H1 (cell line): ENCODE measurements at regions not wholly inside any gene's neighbourhood (a gene's known extent, or its start where the extent isn't known, plus 50 kb on each side); places are given as distances from the start of the nearest gene placed in this dataset.

ENCODE experiments used
- CTCF ChIA-PET: fragments of 300-600 bp; sonication (Branson Sonifier 250); formaldehyde crosslinking; loops from one replicate; lab custom pipeline; 2021; ENCODE audit not compliant: partially characterized antibody; lab: Charles Lee
- POLR2A ChIA-PET: fragments of 300-600 bp; sonication (Branson Sonifier 250); formaldehyde crosslinking; loops from one replicate; lab custom pipeline; 2021; ENCODE audit warnings: inconsistent platforms; ENCODE audit not compliant: partially characterized antibody; lab: Charles Lee
- DNase-seq, 2 experiments: peaks; one replicate each; pipeline versions ENCODE4 v3.0.0 to v3.0.0-alpha.2; 2010 to 2022; ENCODE audit warnings: low spot score in 2 of 2, low read depth in 1 of 2, mixed read lengths in 1 of 2
- FAIRE-seq: peaks from 2 replicates; lab custom pipeline; 2011; peaks lifted over from hg19 to GRCh38; lab: Jason Lieb, UNC
- H2AFZ ChIP-seq: 2 replicates; pipeline ENCODE4 v1.8.1; 2012; ENCODE audit warnings: low read length, inconsistent platforms
- H2AK5ac ChIP-seq: 2 replicates; pipeline ENCODE4 v1.6.1; 2013; ENCODE audit warnings: low read depth, low read length
- H2BK120ac ChIP-seq: replicated peaks from 2 replicates; pipeline ENCODE3; 2013; ENCODE audit warnings: low read depth, low read length, inconsistent platforms
- H2BK12ac ChIP-seq: 2 replicates; pipeline ENCODE4 v1.6.1; 2013; ENCODE audit warnings: low read depth, low read length
- H2BK15ac ChIP-seq: 2 replicates; pipeline ENCODE4 v1.6.1; 2013; ENCODE audit warnings: low read length
- H2BK20ac ChIP-seq: 2 replicates; pipeline ENCODE4 v1.6.1; 2013; ENCODE audit warnings: low read length
- H2BK5ac ChIP-seq: 2 replicates; pipeline ENCODE4 v1.6.1; 2013; ENCODE audit warnings: low read depth, low read length
- H3K14ac ChIP-seq: 2 replicates; pipeline ENCODE4 v1.6.1; 2013; ENCODE audit warnings: inconsistent platforms; ENCODE audit not compliant: insufficient read length
- H3K18ac ChIP-seq: 2 replicates; pipeline ENCODE4 v1.6.1; 2013; ENCODE audit warnings: low read length; ENCODE audit errors: extremely low read depth
- H3K23ac ChIP-seq: 2 replicates; pipeline ENCODE4 v1.6.1; 2013; ENCODE audit warnings: inconsistent platforms; ENCODE audit not compliant: insufficient read length
- H3K23me2 ChIP-seq: 2 replicates; pipeline ENCODE4 v1.6.1; 2013; ENCODE audit warnings: low read depth, low read length
- H3K27ac ChIP-seq: 2 replicates; pipeline ENCODE4 v1.6.1; 2011; ENCODE audit warnings: low read depth, low read length, inconsistent platforms
- H3K27me3 ChIP-seq, 4 experiments: replicated peaks in 1 of 4; 1 replicate in 1 of 4; 2 replicates in 3 of 4; pipeline versions ENCODE4 v1.6.1 to v1.8.1; 2011 to 2013; ENCODE audit warnings: low read length in 3 of 4, mild to moderate bottlenecking in 3 of 4, inconsistent platforms in 2 of 4, mixed read lengths in 2 of 4, moderate library complexity in 1 of 4; ENCODE audit not compliant: control insufficient read depth in 3 of 4, insufficient read depth in 3 of 4; ENCODE audit errors: extremely low read depth in 1 of 4
- H3K36me3 ChIP-seq, 4 experiments: 2 replicates each; pipeline versions ENCODE4 v1.6.1 to v1.8.1; 2011 to 2013; ENCODE audit warnings: mild to moderate bottlenecking in 4 of 4, low read length in 3 of 4, moderate library complexity in 2 of 4, control low read depth in 1 of 4, inconsistent platforms in 1 of 4; ENCODE audit not compliant: insufficient read depth in 4 of 4, control insufficient read depth in 2 of 4
- H3K4ac ChIP-seq: replicated peaks from 2 replicates; pipeline ENCODE3; 2013; ENCODE audit warnings: low read length, low read depth, mixed read lengths, inconsistent platforms; ENCODE audit not compliant: insufficient read length
- H3K4me1 ChIP-seq, 4 experiments: replicated peaks in 1 of 4; 1 replicate in 1 of 4; 2 replicates in 3 of 4; pipeline versions ENCODE4 v1.6.1 to v1.8.1; 2011 to 2013; ENCODE audit warnings: low read length in 3 of 4, inconsistent platforms in 2 of 4, mixed read lengths in 1 of 4; ENCODE audit not compliant: insufficient read depth in 4 of 4, control insufficient read depth in 3 of 4
- H3K4me2 ChIP-seq, 2 experiments: 2 replicates each; pipeline versions ENCODE4 v1.6.1 to v1.8.1; 2011 to 2013; ENCODE audit warnings: low read depth in 2 of 2, low read length in 2 of 2, control low read depth in 1 of 2, inconsistent platforms in 1 of 2, mild to moderate bottlenecking in 1 of 2; ENCODE audit not compliant: insufficient read depth in 1 of 2
- H3K4me3 ChIP-seq, 4 experiments: fragments of 200-600, 300-600 bp in 1 of 4; sonication (generic), shearing (Covaris generic), sonication (Bioruptor Twin) in 1 of 4; 2 replicates each; pipeline versions ENCODE4 v1.5.1 to v1.8.1; 2011 to 2016; ENCODE audit warnings: low read length in 4 of 4, low read depth in 3 of 4, control low read depth in 2 of 4, inconsistent platforms in 2 of 4, mild to moderate bottlenecking in 2 of 4, mixed read lengths in 1 of 4, moderate library complexity in 1 of 4; ENCODE audit not compliant: insufficient read depth in 2 of 4; ENCODE audit errors: extremely low read depth in 1 of 4
- H3K56ac ChIP-seq: replicated peaks from 2 replicates; pipeline ENCODE3; 2013; ENCODE audit warnings: low read depth, mild to moderate bottlenecking, mixed read lengths, low read length, inconsistent platforms; ENCODE audit not compliant: insufficient read length
- H3K79me1 ChIP-seq: 2 replicates; pipeline ENCODE4 v1.6.1; 2013; ENCODE audit warnings: low read depth, low read length, control low read depth
- H3K79me2 ChIP-seq, 2 experiments: 2 replicates each; pipeline versions ENCODE4 v1.6.1 to v1.8.1; 2012 to 2013; ENCODE audit warnings: low read length in 2 of 2, mild to moderate bottlenecking in 2 of 2, inconsistent platforms in 1 of 2; ENCODE audit not compliant: insufficient read depth in 2 of 2, control insufficient read depth in 1 of 2
- H3K9ac ChIP-seq, 4 experiments: replicated peaks in 1 of 4; 1 replicate in 1 of 4; 2 replicates in 3 of 4; pipeline versions ENCODE4 v1.6.1 to v1.8.1; 2011 to 2013; ENCODE audit warnings: low read depth in 3 of 4, low read length in 3 of 4, control low read depth in 2 of 4, mild to moderate bottlenecking in 2 of 4, moderate library complexity in 2 of 4, inconsistent platforms in 1 of 4; ENCODE audit errors: extremely low read depth in 1 of 4
- H3K9me3 ChIP-seq, 2 experiments: 2 replicates each; pipeline versions ENCODE4 v1.6.1 to v1.8.1; 2012 to 2013; ENCODE audit warnings: mild to moderate bottlenecking in 2 of 2, moderate library complexity in 2 of 2, control low read depth in 1 of 2, inconsistent platforms in 1 of 2, low read depth in 1 of 2, low read length in 1 of 2, mixed read lengths in 1 of 2; ENCODE audit not compliant: insufficient read depth in 2 of 2
- H4K20me1 ChIP-seq, 2 experiments: replicated peaks in 1 of 2; 2 replicates each; pipeline versions ENCODE3 to v1.8.1; 2011 to 2013; ENCODE audit warnings: inconsistent platforms in 2 of 2, low read length in 2 of 2, mild to moderate bottlenecking in 1 of 2; ENCODE audit not compliant: insufficient read depth in 2 of 2, control insufficient read depth in 1 of 2
- H4K5ac ChIP-seq: 2 replicates; pipeline ENCODE4 v1.6.1; 2013; ENCODE audit warnings: low read length, low read depth, mixed read lengths, inconsistent platforms; ENCODE audit not compliant: insufficient read length
- H4K8ac ChIP-seq: 2 replicates; pipeline ENCODE4 v1.8.0; 2013; ENCODE audit warnings: mild to moderate bottlenecking, moderate library complexity, low read length, inconsistent platforms; ENCODE audit not compliant: insufficient read depth; ENCODE audit errors: extremely low read depth
- H4K91ac ChIP-seq: replicated peaks from 2 replicates; pipeline ENCODE3; 2013; ENCODE audit warnings: low read length, mixed read lengths, inconsistent platforms; ENCODE audit not compliant: insufficient read length
- ASH2L ChIP-seq: fragments of 200-600, 300-600 bp; sonication (generic); IDR thresholded peaks from one replicate; pipeline ENCODE4 v1.7.1; 2017; ENCODE audit warnings: low read length
- BACH1 ChIP-seq: IDR thresholded peaks from 2 replicates; pipeline ENCODE4 v1.6.1; 2012; ENCODE audit warnings: low read length, improper control_type of control experiment
- CEBPB ChIP-seq: IDR thresholded peaks from 2 replicates; pipeline ENCODE4 v1.6.1; 2012; ENCODE audit warnings: low read depth, low read length
- CHD2 ChIP-seq: IDR thresholded peaks from 2 replicates; pipeline ENCODE4 v1.6.1; 2012; ENCODE audit warnings: low read length, improper control_type of control experiment
- CTBP2 ChIP-seq: IDR thresholded peaks from 2 replicates; pipeline ENCODE4 v1.7.0; 2011; ENCODE audit warnings: borderline replicate concordance, mild to moderate bottlenecking, moderate library complexity, mixed read lengths, low read length; ENCODE audit not compliant: insufficient read depth, insufficient read length
- GABPA ChIP-seq: IDR thresholded peaks from 2 replicates; pipeline ENCODE4 v1.6.1; 2011; ENCODE audit warnings: mild to moderate bottlenecking, low read length, moderate library complexity, borderline replicate concordance; ENCODE audit not compliant: insufficient read depth
- JUN ChIP-seq: IDR thresholded peaks from 2 replicates; pipeline ENCODE4 v1.6.1; 2011; ENCODE audit warnings: low read depth, mild to moderate bottlenecking, improper control_type of control experiment, low read length
- JUND ChIP-seq: IDR thresholded peaks from 2 replicates; pipeline ENCODE4 v1.6.1; 2011; ENCODE audit warnings: mild to moderate bottlenecking, improper control_type of control experiment, low read length
- KDM5A ChIP-seq: fragments of 200-600 bp; IDR thresholded peaks from 2 replicates; pipeline ENCODE4 v1.7.1; 2012; ENCODE audit warnings: mild to moderate bottlenecking, low read length, inconsistent platforms, mixed read lengths
- MAX ChIP-seq: IDR thresholded peaks from 2 replicates; pipeline ENCODE4 v1.6.1; 2012; ENCODE audit warnings: inconsistent platforms
- POU5F1 ChIP-seq: IDR thresholded peaks from 2 replicates; pipeline ENCODE4 v1.6.1; 2011; ENCODE audit warnings: low read depth, mild to moderate bottlenecking, low read length, moderate library complexity
- SAP30 ChIP-seq: fragments of 300-600 bp; sonication (generic); IDR thresholded peaks from 2 replicates; pipeline ENCODE4 v1.7.1; 2012; ENCODE audit warnings: low read length, moderate library complexity, mild to moderate bottlenecking, inconsistent platforms; ENCODE audit not compliant: insufficient read depth, insufficient replicate concordance
- SIX5 ChIP-seq: IDR thresholded peaks from 2 replicates; pipeline ENCODE4 v1.6.1; 2011; ENCODE audit warnings: mild to moderate bottlenecking, low read depth, low read length
- SUZ12 ChIP-seq: fragments of 200-600 bp; sonication (generic); IDR thresholded peaks from 2 replicates; pipeline ENCODE4 v1.6.1; 2012; ENCODE audit warnings: mild to moderate bottlenecking, inconsistent platforms, low read length, moderate library complexity, mixed read lengths
- ZNF274 ChIP-seq: IDR thresholded peaks from 2 replicates; pipeline ENCODE4 v1.7.0; 2012; ENCODE audit warnings: low read length, borderline replicate concordance; ENCODE audit errors: extremely low read depth
- WGBS, 2 experiments: shearing (Covaris generic) in 1 of 2; methylation state at CpG; one replicate each; pipeline versions ENCODE4 v1.1.6 to v1.1.7; 2013 to 2015; ENCODE audit warnings: low lambda C conversion rate in 2 of 2, mixed read lengths in 2 of 2, inconsistent platforms in 1 of 2, low coverage in 1 of 2, missing lambda C conversion rate in 1 of 2; ENCODE audit not compliant: insufficient replicate concordance in 2 of 2, insufficient coverage in 1 of 2, insufficient read length in 1 of 2; ENCODE audit errors: extremely low coverage in 1 of 2, missing lambda C conversion rate in 1 of 2; 5-methylcytosine and 5-hydroxymethylcytosine counted together

GRCh38 chr21:14814282-14814681 lies 250.5 kb downstream of the NRIP1 start:
- WGBS, 2 experiments, result 85% methylated on average over 3 of the region's 3 CpGs; no CpG with 5 or more reads in 1 of the 2 experiments
- no peak for DNase-seq
- H3K4me1 ChIP-seq, result no peaks in the 10 kb centered on the region
- H2BK120ac ChIP-seq, result no peak overlapping the region
- TF ChIP-seq POU5F1 (no peak), CEBPB (no peak), BACH1 (no peak), MAX (no peak), SIX5 (no peak), CTBP2 (no peak), SUZ12 (no peak), GABPA (no peak), CHD2 (no peak), KDM5A (no peak), SAP30 (no peak), JUND (no peak), ASH2L (no peak), JUN (no peak), ZNF274 (no peak)
- TF ChIP-seq, all 59 proteins: peak for 0
- no peak overlapping the region for H3K27ac ChIP-seq
- H2AFZ ChIP-seq, result no peak overlapping the region
- H2BK5ac ChIP-seq, result no peak overlapping the region
- no peak for FAIRE-seq
- no peak overlapping the region for H2BK15ac ChIP-seq
- H3K79me1 ChIP-seq, result no peaks in the 10 kb centered on the region
- no peak overlapping the region for H3K14ac ChIP-seq
- no peak overlapping the region for H2BK12ac ChIP-seq
- no peaks in the 10 kb centered on the region for H3K36me3 ChIP-seq
- H3K23me2 ChIP-seq, result no peaks in the 10 kb centered on the region; the same call in 1 of the 2 replicates
- no peak overlapping the region for H2AK5ac ChIP-seq
- CTCF ChIA-PET, result no interaction called here
- no peak overlapping the region for H3K4me3 ChIP-seq
- H3K4me2 ChIP-seq, result no peak overlapping the region
- peaks cover 0 to 4% of the 10 kb centered on the region in 2 experiments; a peak in 1 of 4 replicates for H3K9me3 ChIP-seq
- no peaks in the 10 kb centered on the region for H3K79me2 ChIP-seq
- H3K18ac ChIP-seq, result no peak overlapping the region
- no peak overlapping the region for H3K4ac ChIP-seq
- no peak overlapping the region for H3K23ac ChIP-seq
- no peak overlapping the region for H3K9ac ChIP-seq
- H4K20me1 ChIP-seq, result no peaks in the 10 kb centered on the region
- H2BK20ac ChIP-seq, result no peak overlapping the region
- no peak overlapping the region for H3K56ac ChIP-seq
- no peak overlapping the region for H4K91ac ChIP-seq
- H4K8ac ChIP-seq, result no peak overlapping the region
- POLR2A ChIA-PET, result no interaction called here
- H4K5ac ChIP-seq, result no peak overlapping the region
- H3K27me3 ChIP-seq, result no peaks in the 10 kb centered on the region
